ENCODE measurements at regions not wholly inside any gene's neighbourhood (a gene's known extent, or its start where the extent isn't known, plus 50 kb on each side); places are given as distances from the start of the nearest gene placed in this dataset.

DNA sequence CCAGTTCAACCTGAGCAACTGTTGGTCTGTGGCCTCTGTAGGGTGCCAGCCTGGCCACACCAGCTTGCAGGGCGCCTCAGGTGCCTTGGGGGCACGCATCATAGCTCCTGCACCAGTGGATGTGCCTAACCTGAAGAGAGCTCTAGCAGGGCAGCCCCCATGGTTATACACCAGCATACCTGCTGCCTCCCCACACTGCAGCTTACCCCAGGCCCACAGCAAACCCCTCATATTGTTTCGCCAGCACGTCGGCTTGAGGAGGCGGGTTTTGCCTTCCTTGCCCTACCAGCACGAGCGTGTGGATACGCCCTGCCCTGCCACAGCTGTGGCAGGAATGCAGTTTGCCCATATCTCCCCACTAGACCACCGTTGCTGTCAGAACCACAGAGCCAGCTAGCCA is 435.9 kb downstream of the SLCO4C1 start:
- BruUV-seq (replicated peaks): no TSS peak
- POLR2A ChIA-PET: no interaction called here

DNA sequence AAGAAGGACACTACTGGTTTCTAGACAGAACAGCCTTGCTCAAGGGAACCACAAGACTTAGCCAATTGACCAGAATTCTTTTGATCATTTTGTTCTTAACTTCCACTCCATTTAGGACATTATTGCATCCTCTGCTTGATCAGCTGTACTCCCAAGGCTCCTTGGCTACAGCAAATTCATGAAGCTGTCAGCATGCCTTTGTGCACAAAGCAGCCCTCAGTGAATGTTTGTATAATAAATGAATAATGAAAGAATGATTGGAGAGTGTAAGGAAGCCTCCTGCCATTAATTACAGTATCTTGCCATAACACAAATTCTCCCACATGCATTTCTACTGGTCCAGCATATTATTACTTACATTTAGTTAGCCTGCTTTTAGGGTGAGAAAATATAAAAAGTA is 449.6 kb downstream of the SLCO4C1 start:
- ChIA-PET CTCF (no interaction called here), POLR2A (no interaction called here)
- BruUV-seq (replicated peaks): no TSS peak
- in situ Hi-C loops (cut with HindIII; ENCODE audit: low pct_unique_long_range_greater_than_20kb, low sequenced_read_pairs) (no loop called here), intact Hi-C loops (cut with micrococcal nuclease; ENCODE audit: unreplicated experiment) (no loop called here)
- no peaks in the 10 kb centered on the region; the same call in 1 of the 2 replicates for H3K9me3 ChIP-seq (ENCODE audit: control insufficient read depth, insufficient read depth, low read depth, low read length)
- H3K27ac ChIP-seq (ENCODE audit: low read length): no peak overlapping the region
- H3K4me3 ChIP-seq (ENCODE audit: low read depth in 2 of 2, low read length in 2 of 2): no peak overlapping the region
- no peaks in the 10 kb centered on the region for H3K36me3 ChIP-seq (ENCODE audit: control insufficient read depth, insufficient read depth, low read length)
- TF ChIP-seq SIN3A (IDR thresholded peaks at IDR 0.05; ENCODE audit: borderline replicate concordance, insufficient read depth, low read depth, low read length): no peak
- TF ChIP-seq, protein P1, sequence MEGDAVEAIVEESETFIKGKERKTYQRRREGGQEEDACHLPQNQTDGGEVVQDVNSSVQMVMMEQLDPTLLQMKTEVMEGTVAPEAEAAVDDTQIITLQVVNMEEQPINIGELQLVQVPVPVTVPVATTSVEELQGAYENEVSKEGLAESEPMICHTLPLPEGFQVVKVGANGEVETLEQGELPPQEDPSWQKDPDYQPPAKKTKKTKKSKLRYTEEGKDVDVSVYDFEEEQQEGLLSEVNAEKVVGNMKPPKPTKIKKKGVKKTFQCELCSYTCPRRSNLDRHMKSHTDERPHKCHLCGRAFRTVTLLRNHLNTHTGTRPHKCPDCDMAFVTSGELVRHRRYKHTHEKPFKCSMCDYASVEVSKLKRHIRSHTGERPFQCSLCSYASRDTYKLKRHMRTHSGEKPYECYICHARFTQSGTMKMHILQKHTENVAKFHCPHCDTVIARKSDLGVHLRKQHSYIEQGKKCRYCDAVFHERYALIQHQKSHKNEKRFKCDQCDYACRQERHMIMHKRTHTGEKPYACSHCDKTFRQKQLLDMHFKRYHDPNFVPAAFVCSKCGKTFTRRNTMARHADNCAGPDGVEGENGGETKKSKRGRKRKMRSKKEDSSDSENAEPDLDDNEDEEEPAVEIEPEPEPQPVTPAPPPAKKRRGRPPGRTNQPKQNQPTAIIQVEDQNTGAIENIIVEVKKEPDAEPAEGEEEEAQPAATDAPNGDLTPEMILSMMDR (IDR thresholded peaks at IDR 0.05): no peak
- TF ChIP-seq, protein P2, sequence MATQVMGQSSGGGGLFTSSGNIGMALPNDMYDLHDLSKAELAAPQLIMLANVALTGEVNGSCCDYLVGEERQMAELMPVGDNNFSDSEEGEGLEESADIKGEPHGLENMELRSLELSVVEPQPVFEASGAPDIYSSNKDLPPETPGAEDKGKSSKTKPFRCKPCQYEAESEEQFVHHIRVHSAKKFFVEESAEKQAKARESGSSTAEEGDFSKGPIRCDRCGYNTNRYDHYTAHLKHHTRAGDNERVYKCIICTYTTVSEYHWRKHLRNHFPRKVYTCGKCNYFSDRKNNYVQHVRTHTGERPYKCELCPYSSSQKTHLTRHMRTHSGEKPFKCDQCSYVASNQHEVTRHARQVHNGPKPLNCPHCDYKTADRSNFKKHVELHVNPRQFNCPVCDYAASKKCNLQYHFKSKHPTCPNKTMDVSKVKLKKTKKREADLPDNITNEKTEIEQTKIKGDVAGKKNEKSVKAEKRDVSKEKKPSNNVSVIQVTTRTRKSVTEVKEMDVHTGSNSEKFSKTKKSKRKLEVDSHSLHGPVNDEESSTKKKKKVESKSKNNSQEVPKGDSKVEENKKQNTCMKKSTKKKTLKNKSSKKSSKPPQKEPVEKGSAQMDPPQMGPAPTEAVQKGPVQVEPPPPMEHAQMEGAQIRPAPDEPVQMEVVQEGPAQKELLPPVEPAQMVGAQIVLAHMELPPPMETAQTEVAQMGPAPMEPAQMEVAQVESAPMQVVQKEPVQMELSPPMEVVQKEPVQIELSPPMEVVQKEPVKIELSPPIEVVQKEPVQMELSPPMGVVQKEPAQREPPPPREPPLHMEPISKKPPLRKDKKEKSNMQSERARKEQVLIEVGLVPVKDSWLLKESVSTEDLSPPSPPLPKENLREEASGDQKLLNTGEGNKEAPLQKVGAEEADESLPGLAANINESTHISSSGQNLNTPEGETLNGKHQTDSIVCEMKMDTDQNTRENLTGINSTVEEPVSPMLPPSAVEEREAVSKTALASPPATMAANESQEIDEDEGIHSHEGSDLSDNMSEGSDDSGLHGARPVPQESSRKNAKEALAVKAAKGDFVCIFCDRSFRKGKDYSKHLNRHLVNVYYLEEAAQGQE (IDR thresholded peaks at IDR 0.05; ENCODE audit: insufficient read depth in 1 of 2, low read depth in 2 of 2, low read length in 1 of 2): no peak
- no peak for TF ChIP-seq TCF7L2 (IDR thresholded peaks at IDR 0.05; ENCODE audit: low read depth, low read length)
- TF ChIP-seq POLR2AphosphoS5 (IDR thresholded peaks at IDR 0.05; ENCODE audit: low read depth, low read length): no peak
- DNase-seq (ENCODE audit: low read depth, low spot score): no peak
- no peaks in the 10 kb centered on the region for H3K4me1 ChIP-seq (ENCODE audit: control insufficient read depth, insufficient read depth, low read length)
- no peaks in the 10 kb centered on the region for H3K27me3 ChIP-seq (ENCODE audit: control insufficient read depth, insufficient read depth, low read length)
- ATAC-seq: no peak

More for the DNA sequence above, 435.9 kb downstream of the SLCO4C1 start:
- DNase-seq (ENCODE audit: low read depth, low spot score): no peak
- in situ Hi-C loops (cut with HindIII; ENCODE audit: low pct_unique_long_range_greater_than_20kb, low sequenced_read_pairs) (no loop called here), intact Hi-C loops (cut with micrococcal nuclease; ENCODE audit: unreplicated experiment) (no loop called here)
- no peak overlapping the region for H3K4me3 ChIP-seq (ENCODE audit: low read depth in 2 of 2, low read length in 2 of 2)
- CTCF ChIA-PET: no interaction called here
- TF ChIP-seq POLR2AphosphoS5 (IDR thresholded peaks at IDR 0.05; ENCODE audit: low read depth, low read length) (no peak), SIN3A (IDR thresholded peaks at IDR 0.05; ENCODE audit: borderline replicate concordance, insufficient read depth, low read depth, low read length) (no peak), TCF7L2 (IDR thresholded peaks at IDR 0.05; ENCODE audit: low read depth, low read length) (no peak)
- TF ChIP-seq, protein P2 (IDR thresholded peaks at IDR 0.05; ENCODE audit: insufficient read depth in 1 of 2, low read depth in 2 of 2, low read length in 1 of 2): no peak
- TF ChIP-seq, protein P1 (IDR thresholded peaks at IDR 0.05): no peak
- no peak overlapping the region for H3K27ac ChIP-seq (ENCODE audit: low read length)
- H3K4me1 ChIP-seq (ENCODE audit: control insufficient read depth, insufficient read depth, low read length): no peaks in the 10 kb centered on the region
- H3K27me3 ChIP-seq (ENCODE audit: control insufficient read depth, insufficient read depth, low read length): no peaks in the 10 kb centered on the region
- H3K9me3 ChIP-seq (ENCODE audit: control insufficient read depth, insufficient read depth, low read depth, low read length): no peaks in the 10 kb centered on the region
- ATAC-seq: no peak
- no peaks in the 10 kb centered on the region for H3K36me3 ChIP-seq (ENCODE audit: control insufficient read depth, insufficient read depth, low read length)
